ENCODE measurements at regions not wholly inside any gene's neighbourhood (a gene's known extent, or its start where the extent isn't known, plus 50 kb on each side); places are given as distances from the start of the nearest gene placed in this dataset.
A peak's percentile ranks its signal among the peaks of the same experiment; 100 is the strongest.

DNA sequence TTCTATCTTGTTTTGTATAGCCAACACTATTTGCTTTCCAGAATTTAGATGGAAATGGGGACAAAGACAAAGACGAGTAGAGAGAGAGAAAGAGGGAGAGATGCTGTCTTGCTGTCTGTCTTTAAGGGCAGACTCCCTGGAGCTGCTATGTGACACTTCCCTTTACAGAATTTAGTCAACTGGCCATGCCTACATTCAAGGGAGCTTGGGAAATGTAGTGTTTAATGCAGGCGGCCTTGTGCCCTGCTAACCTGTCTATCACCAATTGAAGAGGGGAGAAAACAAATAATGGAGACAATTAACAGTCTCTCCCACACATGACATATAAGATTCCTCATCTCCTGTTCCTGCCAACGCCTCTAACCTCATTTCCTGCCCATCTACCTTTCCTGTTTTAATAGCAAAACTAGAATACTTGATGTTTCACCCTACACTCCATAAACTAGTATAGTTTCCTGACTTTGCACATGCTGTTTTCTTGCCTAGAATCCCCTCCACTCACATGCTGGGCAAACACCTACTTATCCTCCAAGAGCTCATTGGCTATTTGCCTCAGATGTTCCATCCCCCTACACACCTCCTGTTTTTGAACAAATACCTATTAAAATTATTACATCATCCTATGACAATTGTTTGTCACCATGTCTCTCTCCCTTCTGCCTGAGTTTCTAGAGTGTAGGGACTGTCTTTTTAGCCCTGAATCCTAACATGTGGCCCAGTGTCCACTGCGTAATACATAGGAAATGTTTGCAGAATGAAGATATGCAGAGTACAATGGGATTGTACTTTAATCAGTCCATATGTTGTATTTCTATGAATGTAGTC is 117.2 kb downstream of the SLC25A24 start:
- no peaks in the 10 kb centered on the region for H3K36me3 Mint-ChIP-seq (ENCODE audit: low read depth)
- TF ChIP-seq CTCF (IDR thresholded peaks at IDR 0.05) = no peak
- H3K27ac Mint-ChIP-seq = no peak overlapping the region
- peaks cover 11% of the 10 kb centered on the region for H3K27me3 Mint-ChIP-seq (ENCODE audit: insufficient read depth)
- peaks cover 11% of the 10 kb centered on the region; the same call in 1 of the 2 replicates for H3K4me1 Mint-ChIP-seq (ENCODE audit: low read depth)
- H3K4me3 Mint-ChIP-seq = no peak overlapping the region
- H3K9me3 Mint-ChIP-seq = no peaks in the 10 kb centered on the region
- DNase-seq = no peak

DNA sequence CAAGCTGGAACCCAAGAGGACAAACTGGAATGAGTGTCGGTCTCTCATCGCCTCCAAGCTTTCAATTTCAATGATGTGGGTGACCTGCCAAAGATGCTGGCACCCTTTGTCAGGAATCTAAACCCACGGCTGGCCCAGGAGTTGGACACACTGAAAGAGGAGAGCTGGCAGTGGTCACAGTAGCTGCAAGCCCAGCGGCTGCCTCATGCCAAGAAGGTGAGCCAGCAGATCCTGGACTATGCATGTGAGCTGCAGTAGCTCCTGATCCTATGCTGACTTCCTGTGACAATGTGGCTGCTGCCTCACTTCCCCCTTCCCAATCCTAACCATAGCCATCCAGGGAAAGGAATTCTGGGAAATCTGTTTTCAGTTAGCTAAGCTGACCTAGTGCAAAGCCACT is 117.0 kb upstream of the VAV3 start:
- H3K36me3 Mint-ChIP-seq (ENCODE audit: low read depth) = no peaks in the 10 kb centered on the region
- no peak overlapping the region for H3K27ac Mint-ChIP-seq

GRCh38 chr1:108080448-108080847 is 115.5 kb upstream of the VAV3 start:
- Mint-ChIP-seq H3K27me3 (ENCODE audit: insufficient read depth) (peaks cover 11% of the 10 kb centered on the region), H3K4me3 (no peak overlapping the region), H3K9me3 (no peaks in the 10 kb centered on the region), H3K27ac (no peak overlapping the region), H3K36me3 (ENCODE audit: low read depth) (no peaks in the 10 kb centered on the region), H3K4me1 (ENCODE audit: low read depth) (peaks cover 11% of the 10 kb centered on the region; the same call in 1 of the 2 replicates)
- no peak for DNase-seq
- TF ChIP-seq CTCF (IDR thresholded peaks at IDR 0.05) = no peak

More for the DNA sequence above, 117.0 kb upstream of the VAV3 start:
- Mint-ChIP-seq H3K27me3 (ENCODE audit: insufficient read depth) (peaks cover 11% of the 10 kb centered on the region), H3K4me3 (peak overlapping the region; percentile 47; the same call in 1 of the 2 replicates), H3K4me1 (ENCODE audit: low read depth) (peaks cover 11% of the 10 kb centered on the region; the same call in 1 of the 2 replicates), H3K9me3 (no peaks in the 10 kb centered on the region)
- DNase-seq = no peak
- no peak for TF ChIP-seq CTCF (IDR thresholded peaks at IDR 0.05)

DNA sequence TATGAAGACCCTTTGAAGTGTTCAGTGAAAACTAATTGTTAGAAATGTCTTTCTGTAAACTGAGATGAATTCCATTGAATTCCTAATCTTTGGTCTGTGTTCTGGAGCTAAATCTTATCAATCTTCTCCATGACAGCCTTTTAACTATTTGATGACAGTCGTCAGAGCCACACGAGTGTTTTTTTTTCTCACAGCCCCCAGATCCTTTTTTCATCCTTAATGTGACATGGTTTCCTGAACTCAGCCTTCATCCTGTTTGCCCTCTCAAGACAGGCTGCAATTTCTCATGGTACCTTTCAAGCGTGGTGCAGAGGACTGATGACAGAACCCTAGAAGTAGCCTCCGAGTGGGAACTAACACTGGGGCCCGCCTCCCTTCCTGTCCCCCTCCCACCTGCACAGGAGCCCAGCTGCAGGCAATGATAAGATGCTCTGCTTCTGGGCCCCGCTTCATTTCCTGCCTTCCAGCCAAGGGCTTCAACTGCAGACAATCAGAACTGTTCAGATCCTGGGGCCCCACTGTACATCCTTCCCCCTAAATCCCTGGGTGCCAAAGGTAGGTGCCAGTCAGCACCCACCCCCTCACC is 114.6 kb upstream of the VAV3 start:
- Mint-ChIP-seq H3K4me1 (ENCODE audit: low read depth) (peaks cover 11% of the 10 kb centered on the region; the same call in 1 of the 2 replicates), H3K27ac (no peak overlapping the region), H3K4me3 (no peak overlapping the region), H3K9me3 (no peaks in the 10 kb centered on the region), H3K36me3 (ENCODE audit: low read depth) (no peaks in the 10 kb centered on the region), H3K27me3 (ENCODE audit: insufficient read depth) (peaks cover 11% of the 10 kb centered on the region)
- no peak for TF ChIP-seq CTCF (IDR thresholded peaks at IDR 0.05)
- DNase-seq = no peak

DNA sequence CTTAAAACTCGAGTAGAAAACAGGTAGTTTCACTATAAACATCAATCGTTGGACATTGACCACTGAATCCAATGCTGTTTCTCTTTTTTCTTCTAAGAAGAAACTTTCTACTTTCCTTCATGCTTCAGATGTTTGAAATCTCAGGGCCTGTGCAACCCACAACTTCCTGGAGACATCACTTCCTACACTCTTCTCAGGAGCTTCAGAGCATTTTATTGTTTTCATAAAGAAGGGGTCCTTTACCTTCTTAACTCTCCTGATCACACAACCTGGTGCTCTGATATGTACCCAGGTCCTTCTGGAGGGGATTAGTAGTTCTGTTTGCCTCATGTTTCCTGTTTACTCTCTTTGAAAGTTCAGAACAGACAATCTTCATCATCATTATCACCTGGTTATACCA is 113.0 kb upstream of the VAV3 start:
- Mint-ChIP-seq H3K27ac (no peak overlapping the region), H3K27me3 (ENCODE audit: insufficient read depth) (peaks cover 11% of the 10 kb centered on the region), H3K4me3 (no peak overlapping the region), H3K9me3 (no peaks in the 10 kb centered on the region), H3K4me1 (ENCODE audit: low read depth) (peaks cover 11% of the 10 kb centered on the region; the same call in 1 of the 2 replicates), H3K36me3 (ENCODE audit: low read depth) (no peaks in the 10 kb centered on the region)
- DNase-seq = no peak
- TF ChIP-seq CTCF (IDR thresholded peaks at IDR 0.05) = no peak
